GM12878 (cell line): ENCODE measurements at regions not wholly inside any gene's neighbourhood (a gene's known extent, or its start where the extent isn't known, plus 50 kb on each side); places are given as distances from the start of the nearest gene placed in this dataset.

Source experiments
- CEBPB ChIP-seq, 2 experiments: fragments of 150-350 bp in 1 of 2; IDR thresholded peaks; 2 replicates each; pipeline ENCODE4 v1.6.1; 2012 to 2014; ENCODE audit warnings: low read depth in 2 of 2, low read length in 2 of 2, borderline replicate concordance in 1 of 2, inconsistent platforms in 1 of 2
- CREM ChIP-seq: IDR thresholded peaks from 2 replicates; pipeline ENCODE4 v1.6.1; 2014; ENCODE audit warnings: antibody characterized with exemption, low read depth
- EED ChIP-seq: sonication (generic); IDR thresholded peaks from 2 replicates; pipeline ENCODE4 v1.6.1; 2016; ENCODE audit warnings: antibody characterized with exemption, low read depth
- IKZF1 ChIP-seq: fragments of 450-650 bp; conservative IDR thresholded peaks from 2 replicates; pipeline ENCODE4 v1.6.1; 2017; ENCODE audit warnings: antibody characterized with exemption, mild to moderate bottlenecking
- RAD21 ChIP-seq: IDR thresholded peaks from 2 replicates; pipeline ENCODE4 v1.6.1; 2011; ENCODE audit warnings: mild to moderate bottlenecking, low read depth, low read length, moderate library complexity; ENCODE audit not compliant: insufficient read depth
- SP1 ChIP-seq: IDR thresholded peaks from one replicate; pipeline ENCODE4 v1.6.1; 2011; ENCODE audit warnings: low read depth, low read length
- YY1 ChIP-seq: IDR thresholded peaks from 2 replicates; pipeline ENCODE4 v1.6.1; 2011; ENCODE audit warnings: low read depth, mild to moderate bottlenecking, low read length
- ZNF384 ChIP-seq: IDR thresholded peaks from 2 replicates; pipeline ENCODE4 v1.6.1; 2012; ENCODE audit warnings: low read depth, mild to moderate bottlenecking, low read length, improper control_type of control experiment, borderline replicate concordance
- TF ChIP-seq, protein P1 (sequence below), 3 experiments: IDR thresholded peaks in 2 of 3; conservative IDR thresholded peaks in 1 of 3; 2 replicates each; pipeline ENCODE4 v1.5.1; 2011; ENCODE audit warnings: low read depth in 3 of 3, low read length in 3 of 3, mild to moderate bottlenecking in 3 of 3, control low read depth in 2 of 3, moderate library complexity in 2 of 3, inconsistent platforms in 1 of 3, mixed read lengths in 1 of 3; ENCODE audit not compliant: control insufficient read depth in 2 of 3, insufficient read depth in 1 of 3; ENCODE audit errors: extremely low read depth in 1 of 3

GRCh38 chr17:77286641-77287431 is 146.1 kb downstream of the SEC14L1 start:
- TF ChIP-seq YY1 = no peak
- TF ChIP-seq EED = no peak
- TF ChIP-seq SP1 = no peak
- TF ChIP-seq IKZF1 = no peak
- no peak for TF ChIP-seq RAD21
- TF ChIP-seq, protein P1, sequence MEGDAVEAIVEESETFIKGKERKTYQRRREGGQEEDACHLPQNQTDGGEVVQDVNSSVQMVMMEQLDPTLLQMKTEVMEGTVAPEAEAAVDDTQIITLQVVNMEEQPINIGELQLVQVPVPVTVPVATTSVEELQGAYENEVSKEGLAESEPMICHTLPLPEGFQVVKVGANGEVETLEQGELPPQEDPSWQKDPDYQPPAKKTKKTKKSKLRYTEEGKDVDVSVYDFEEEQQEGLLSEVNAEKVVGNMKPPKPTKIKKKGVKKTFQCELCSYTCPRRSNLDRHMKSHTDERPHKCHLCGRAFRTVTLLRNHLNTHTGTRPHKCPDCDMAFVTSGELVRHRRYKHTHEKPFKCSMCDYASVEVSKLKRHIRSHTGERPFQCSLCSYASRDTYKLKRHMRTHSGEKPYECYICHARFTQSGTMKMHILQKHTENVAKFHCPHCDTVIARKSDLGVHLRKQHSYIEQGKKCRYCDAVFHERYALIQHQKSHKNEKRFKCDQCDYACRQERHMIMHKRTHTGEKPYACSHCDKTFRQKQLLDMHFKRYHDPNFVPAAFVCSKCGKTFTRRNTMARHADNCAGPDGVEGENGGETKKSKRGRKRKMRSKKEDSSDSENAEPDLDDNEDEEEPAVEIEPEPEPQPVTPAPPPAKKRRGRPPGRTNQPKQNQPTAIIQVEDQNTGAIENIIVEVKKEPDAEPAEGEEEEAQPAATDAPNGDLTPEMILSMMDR (IDR thresholded peaks at IDR 0.05 in 2 of 3, conservative IDR thresholded peaks at IDR 0.05 in 1 of 3; ENCODE audit: control insufficient read depth in 2 of 3, extremely low read depth in 1 of 3, insufficient read depth in 1 of 3, low read depth in 3 of 3, low read length in 3 of 3) = no peak
- TF ChIP-seq CREM = no peak
- TF ChIP-seq ZNF384 = no peak
- TF ChIP-seq CEBPB (IDR thresholded peaks at IDR 0.05; ENCODE audit: borderline replicate concordance in 1 of 2, low read depth in 2 of 2, low read length in 2 of 2) = no peak
